ENCODE measurements at regions not wholly inside any gene's neighbourhood (a gene's known extent, or its start where the extent isn't known, plus 50 kb on each side); places are given as distances from the start of the nearest gene placed in this dataset.

DNA sequence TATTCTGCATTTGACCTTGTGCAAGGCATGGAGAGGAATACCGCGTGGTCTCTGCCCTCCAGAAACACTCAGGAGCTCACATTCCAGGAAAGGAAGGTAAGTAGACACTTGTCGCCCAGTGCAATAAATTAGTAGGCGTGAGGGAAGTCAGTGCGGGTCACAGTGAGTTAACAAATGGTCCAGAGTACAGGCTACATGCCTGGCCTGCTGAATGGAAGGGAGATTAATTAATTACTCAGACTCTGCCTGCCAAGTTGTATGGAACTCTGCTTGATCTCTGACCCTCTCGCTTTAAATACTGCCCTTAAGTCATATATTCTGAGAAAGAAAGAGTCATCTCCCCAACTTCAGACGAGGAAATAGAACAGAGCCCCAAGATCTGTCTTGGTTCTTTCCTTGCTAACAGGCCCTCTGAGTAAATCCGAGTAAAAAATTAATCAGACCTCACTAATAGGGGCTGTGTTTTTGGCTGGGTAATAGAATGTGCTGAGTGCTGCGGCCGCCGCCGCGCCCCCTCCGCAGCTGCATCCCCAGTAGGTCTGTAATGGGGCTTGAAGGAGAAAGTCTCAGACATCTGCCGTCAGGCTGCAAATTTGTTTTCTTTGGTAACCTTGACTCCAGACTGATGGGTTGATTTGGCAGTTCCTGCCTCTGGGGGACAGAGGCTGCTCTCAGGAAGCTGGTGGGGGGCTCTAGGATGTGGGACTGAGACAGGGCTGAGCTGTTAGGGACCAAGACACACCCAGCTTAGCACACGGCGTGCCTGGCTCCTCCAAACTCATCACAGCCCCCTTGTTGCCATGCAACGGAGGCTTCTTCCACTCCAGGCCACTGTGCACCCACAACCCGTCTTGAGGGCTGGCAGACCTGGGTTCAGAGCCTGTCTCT, 144.4 kb downstream of the NSG2 start:
- TF ChIP-seq POLR2AphosphoS5 (IDR thresholded peaks at IDR 0.05; ENCODE audit: low read depth, low read length) (no peak), RAD21 (IDR thresholded peaks at IDR 0.05; ENCODE audit: low read depth) (no peak), CTCF (IDR thresholded peaks at IDR 0.05 in 2 of 3, conservative IDR thresholded peaks at IDR 0.05 in 1 of 3; ENCODE audit: borderline replicate concordance in 1 of 3, insufficient read depth in 1 of 3, low read depth in 2 of 3, low read length in 2 of 3) (no peak), EZH2phosphoT487 (IDR thresholded peaks at IDR 0.05; ENCODE audit: borderline replicate concordance) (no peak), FOSL1 (IDR thresholded peaks at IDR 0.05; ENCODE audit: low read depth) (no peak), POLR2A (IDR thresholded peaks at IDR 0.05; ENCODE audit: borderline replicate concordance, extremely low read depth, insufficient read depth, insufficient read length) (no peak), SIN3A (IDR thresholded peaks at IDR 0.05; ENCODE audit: low read depth) (no peak), CBX3 (IDR thresholded peaks at IDR 0.05; ENCODE audit: low read depth) (no peak), ATF3 (IDR thresholded peaks at IDR 0.05) (no peak)

All from HCT116 (cell line).